ENCODE measurements at regions not wholly inside any gene's neighbourhood (a gene's known extent, or its start where the extent isn't known, plus 50 kb on each side); places are given as distances from the start of the nearest gene placed in this dataset.

- TF ChIP-seq EZH2 (IDR thresholded peaks at IDR 0.05; ENCODE audit: borderline replicate concordance, low read length) (no peak), CTCF (IDR thresholded peaks at IDR 0.05; ENCODE audit: low read length) (no peak)
- Histone ChIP-seq H3K9ac (ENCODE audit: low read length) (no peak overlapping the region), H3K27me3 (ENCODE audit: insufficient read depth, low read length) (no peaks in the 10 kb centered on the region), H3K36me3 (ENCODE audit: insufficient read depth, low read length) (no peaks in the 10 kb centered on the region), H3K27ac (ENCODE audit: low read depth, low read length, poor library complexity, severe bottlenecking) (no peak overlapping the region), H3K9me2 (ENCODE audit: low read depth, low read length) (no peaks in the 10 kb centered on the region), H3K4me2 (ENCODE audit: low read length) (no peak overlapping the region), H3F3A (ENCODE audit: insufficient read depth, low read length) (no peaks in the 10 kb centered on the region), H3K4me3 (ENCODE audit: low read depth, low read length, poor library complexity, severe bottlenecking) (no peak overlapping the region), H3K4me1 (ENCODE audit: insufficient read depth, low read length, severe bottlenecking) (no peaks in the 10 kb centered on the region), H2AFZ (ENCODE audit: low read length) (no peak overlapping the region), H3K9me3 (ENCODE audit: low read length) (no peaks in the 10 kb centered on the region), H4K20me1 (ENCODE audit: insufficient read depth, low read length) (no peaks in the 10 kb centered on the region), H3K79me2 (ENCODE audit: insufficient read depth, low read length) (no peaks in the 10 kb centered on the region)
Measured at GRCh38 chr18:56278421-56279003, 359.9 kb downstream of the TXNL1 start.

GRCh38 chr18:56276466-56276865 lies 361.9 kb downstream of the TXNL1 start:
- Histone ChIP-seq H3K9me3 (ENCODE audit: low read length) (no peaks in the 10 kb centered on the region), H3K4me1 (ENCODE audit: insufficient read depth, low read length, severe bottlenecking) (no peaks in the 10 kb centered on the region), H4K20me1 (ENCODE audit: insufficient read depth, low read length) (no peaks in the 10 kb centered on the region), H3K9me2 (ENCODE audit: low read depth, low read length) (no peaks in the 10 kb centered on the region), H3K9ac (ENCODE audit: low read length) (no peak overlapping the region), H2AFZ (ENCODE audit: low read length) (no peak overlapping the region), H3K4me3 (ENCODE audit: low read depth, low read length, poor library complexity, severe bottlenecking) (no peak overlapping the region), H3K27ac (ENCODE audit: low read depth, low read length, poor library complexity, severe bottlenecking) (no peak overlapping the region), H3K36me3 (ENCODE audit: insufficient read depth, low read length) (no peaks in the 10 kb centered on the region), H3K4me2 (ENCODE audit: low read length) (no peak overlapping the region), H3F3A (ENCODE audit: insufficient read depth, low read length) (no peaks in the 10 kb centered on the region), H3K27me3 (ENCODE audit: insufficient read depth, low read length) (no peaks in the 10 kb centered on the region), H3K79me2 (ENCODE audit: insufficient read depth, low read length) (no peaks in the 10 kb centered on the region)
- TF ChIP-seq CTCF (IDR thresholded peaks at IDR 0.05; ENCODE audit: low read length) (no peak), EZH2 (IDR thresholded peaks at IDR 0.05; ENCODE audit: borderline replicate concordance, low read length) (no peak)

GRCh38 chr18:56273541-56274219 lies 364.7 kb downstream of the TXNL1 start:
- no peaks in the 10 kb centered on the region for H3K36me3 ChIP-seq (ENCODE audit: insufficient read depth, low read length)
- TF ChIP-seq CTCF (IDR thresholded peaks at IDR 0.05; ENCODE audit: low read length): no peak
- TF ChIP-seq EZH2 (IDR thresholded peaks at IDR 0.05; ENCODE audit: borderline replicate concordance, low read length): no peak

More at GRCh38 chr18:56273541-56274219, 364.7 kb downstream of the TXNL1 start:
- H3K9me3 ChIP-seq (ENCODE audit: low read length): no peaks in the 10 kb centered on the region
- no peak overlapping the region for H3K27ac ChIP-seq (ENCODE audit: low read depth, low read length, poor library complexity, severe bottlenecking)
- no peak overlapping the region for H3K4me2 ChIP-seq (ENCODE audit: low read length)
- H4K20me1 ChIP-seq (ENCODE audit: insufficient read depth, low read length): no peaks in the 10 kb centered on the region
- no peak overlapping the region for H3K4me3 ChIP-seq (ENCODE audit: low read depth, low read length, poor library complexity, severe bottlenecking)
- H3K9me2 ChIP-seq (ENCODE audit: low read depth, low read length): no peaks in the 10 kb centered on the region
- no peaks in the 10 kb centered on the region for H3K4me1 ChIP-seq (ENCODE audit: insufficient read depth, low read length, severe bottlenecking)
- no peak overlapping the region for H2AFZ ChIP-seq (ENCODE audit: low read length)
- no peaks in the 10 kb centered on the region for H3F3A ChIP-seq (ENCODE audit: insufficient read depth, low read length)
- H3K27me3 ChIP-seq (ENCODE audit: insufficient read depth, low read length): no peaks in the 10 kb centered on the region
- no peak overlapping the region for H3K9ac ChIP-seq (ENCODE audit: low read length)
- no peaks in the 10 kb centered on the region for H3K79me2 ChIP-seq (ENCODE audit: insufficient read depth, low read length)

Data from OCI-LY1 (cell line).